DMS153 (cell line): ENCODE measurements at regions not wholly inside any gene's neighbourhood (a gene's known extent, or its start where the extent isn't known, plus 50 kb on each side); places are given as distances from the start of the nearest gene placed in this dataset.
"Not testable (repeated sequence)": the region's sequence is repeated elsewhere in the genome, so short reads cannot be mapped to it uniquely, and the experiment has no call there.

Experiments used
- DNase-seq: peaks from one replicate; lab custom pipeline; 2025; lab: John Stamatoyannopoulos, UW

DNA sequence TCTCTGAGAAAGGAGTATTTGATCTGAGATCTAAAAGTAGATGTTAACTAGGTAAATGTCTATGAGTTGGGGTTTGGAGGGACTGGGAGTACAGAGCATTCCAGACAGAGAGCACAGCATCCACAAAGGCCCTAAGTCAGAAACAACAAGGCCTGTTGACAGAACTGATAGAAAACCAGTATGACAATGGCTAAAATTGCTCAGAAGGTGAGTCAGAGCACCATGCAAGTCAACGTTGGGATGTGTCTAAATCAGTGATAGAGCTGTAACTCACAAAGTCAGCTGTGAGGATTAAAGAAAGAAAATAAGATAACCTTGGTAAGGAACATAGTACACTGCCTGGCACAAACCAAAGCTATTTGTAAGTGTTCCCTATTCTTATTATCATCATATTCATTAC, 124.0 kb downstream of the CETN3 start:
- DNase-seq = no peak

DNA sequence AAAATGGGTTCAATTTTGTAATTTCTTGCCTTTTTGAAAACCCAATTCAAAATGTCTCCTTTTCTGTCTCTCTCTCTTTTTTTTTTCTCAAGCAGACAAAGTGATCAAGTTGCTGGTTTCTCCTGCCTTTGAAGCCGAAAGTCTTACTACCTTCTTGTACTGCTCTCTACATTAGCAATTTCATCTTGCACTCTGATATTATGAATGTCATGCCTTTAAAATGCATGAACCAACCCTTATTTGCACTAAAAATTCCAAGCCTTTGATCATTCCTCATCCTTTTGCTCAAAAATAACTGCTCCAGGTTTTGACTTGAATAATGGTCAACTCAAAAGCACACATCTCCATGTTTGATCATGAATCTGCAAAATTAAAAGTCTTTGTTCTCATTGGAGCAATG, 125.2 kb downstream of the CETN3 start:
- DNase-seq = no peak

DNA sequence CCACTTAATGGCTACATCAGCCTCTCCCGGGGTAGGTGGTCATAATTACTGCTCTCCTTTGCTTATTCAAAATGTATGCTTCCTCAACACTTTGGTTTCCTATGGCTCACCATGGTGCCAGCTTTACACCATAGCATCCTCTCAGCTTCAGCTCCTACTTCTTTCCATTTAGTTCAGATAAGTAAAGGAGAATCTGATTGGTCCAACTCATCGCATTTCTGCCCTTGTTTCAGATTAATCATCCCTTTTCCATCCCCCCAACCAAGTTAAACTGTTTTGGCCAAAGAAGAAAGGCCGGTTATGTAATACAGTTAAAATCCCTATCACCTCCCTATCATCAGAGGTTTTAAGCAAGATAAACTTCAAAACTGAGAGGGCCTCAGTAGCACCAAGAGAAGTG, 130.5 kb downstream of the CETN3 start:
- no peak for DNase-seq

DNA sequence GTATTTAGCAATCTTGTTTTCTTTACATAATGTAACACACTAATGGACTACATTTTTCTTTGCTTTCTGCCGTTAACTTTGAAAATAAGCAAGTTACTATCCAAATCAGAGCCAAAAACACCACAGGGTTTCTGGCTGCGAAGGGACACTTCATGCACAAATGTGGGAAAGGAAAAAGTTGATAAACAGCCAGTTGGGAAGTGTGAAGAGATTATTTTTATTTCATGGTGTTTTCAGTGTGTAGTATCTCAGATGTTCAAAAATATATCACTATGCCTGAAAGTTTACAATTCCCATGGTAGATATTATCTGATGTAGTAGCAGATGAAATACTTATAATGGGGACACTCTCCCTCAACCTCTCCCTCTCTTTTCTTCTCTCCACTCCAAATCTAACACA, 135.3 kb downstream of the CETN3 start:
- DNase-seq = no peak

DNA sequence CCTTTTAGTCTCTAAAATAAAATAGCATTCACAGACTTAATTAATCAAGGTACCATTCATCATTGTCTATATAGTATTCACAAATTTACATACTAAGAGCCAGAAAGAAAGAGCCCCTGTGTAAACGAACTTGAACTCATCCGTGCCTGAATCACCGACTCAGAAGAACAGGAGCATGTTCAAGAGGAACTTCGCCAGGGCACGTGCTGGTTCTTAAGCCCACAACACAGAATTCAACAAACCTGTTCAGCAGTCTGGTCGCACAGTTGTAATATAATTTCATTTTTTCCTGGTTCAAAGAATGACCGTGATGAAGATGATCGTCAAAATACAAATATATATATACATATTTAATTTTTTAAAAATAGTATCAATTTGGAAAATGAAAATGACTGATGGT, 141.9 kb downstream of the CETN3 start:
- no peak for DNase-seq

DNA sequence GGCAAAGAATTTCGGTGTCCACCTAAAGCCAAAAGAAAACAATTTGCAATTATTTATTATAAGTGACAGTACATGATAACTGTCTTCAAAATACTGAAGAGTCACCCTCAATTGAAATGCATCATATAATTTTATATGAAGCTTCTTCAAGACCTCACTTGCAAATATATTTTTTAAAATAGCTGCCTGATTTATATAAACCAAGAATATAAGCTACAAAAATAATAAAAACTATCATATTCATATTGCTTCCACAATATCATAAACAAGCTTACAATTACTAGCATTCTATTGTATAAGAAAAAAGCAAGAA, 144.1 kb downstream of the CETN3 start:
- no peak for DNase-seq

DNA sequence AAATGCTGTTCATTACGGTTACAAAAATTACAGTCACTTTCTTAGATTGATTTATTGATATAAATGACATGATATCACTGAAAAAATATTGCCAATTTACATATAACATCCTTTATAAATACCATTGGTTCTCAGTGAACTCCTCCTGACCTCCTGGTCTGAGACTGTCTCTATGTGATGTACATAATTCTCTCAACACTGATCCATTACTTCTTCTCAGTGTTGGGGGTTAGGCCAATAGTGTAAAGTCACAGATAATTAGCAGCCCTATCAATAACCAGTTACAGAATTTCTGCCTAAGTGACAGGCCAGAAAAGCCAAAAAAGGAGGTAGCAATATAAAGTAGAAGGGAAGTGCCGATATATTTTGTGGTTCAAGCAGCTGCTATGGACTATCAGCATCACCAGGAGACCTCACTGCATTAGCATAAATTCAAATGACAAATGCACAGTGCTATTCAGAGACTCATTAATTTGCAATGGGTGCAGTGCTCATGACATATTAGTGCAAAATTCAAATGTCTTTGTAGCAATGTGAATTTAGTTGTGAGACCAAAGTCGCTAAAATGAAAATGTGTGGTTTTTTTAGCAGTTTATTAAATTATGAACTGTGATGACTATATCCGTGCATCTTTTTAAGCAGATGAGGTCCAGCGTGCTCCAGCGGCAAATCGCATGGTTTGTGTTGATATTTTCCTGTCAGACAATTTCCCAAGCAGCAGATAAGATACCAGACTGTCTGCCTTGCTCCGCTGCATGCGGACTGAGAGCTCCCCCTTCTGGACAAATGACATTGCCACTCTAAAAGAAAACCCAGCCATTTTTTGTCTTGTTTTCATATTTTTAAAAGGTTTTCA, 144.6 kb downstream of the CETN3 start:
- peak; percentile 28 for DNase-seq

DNA sequence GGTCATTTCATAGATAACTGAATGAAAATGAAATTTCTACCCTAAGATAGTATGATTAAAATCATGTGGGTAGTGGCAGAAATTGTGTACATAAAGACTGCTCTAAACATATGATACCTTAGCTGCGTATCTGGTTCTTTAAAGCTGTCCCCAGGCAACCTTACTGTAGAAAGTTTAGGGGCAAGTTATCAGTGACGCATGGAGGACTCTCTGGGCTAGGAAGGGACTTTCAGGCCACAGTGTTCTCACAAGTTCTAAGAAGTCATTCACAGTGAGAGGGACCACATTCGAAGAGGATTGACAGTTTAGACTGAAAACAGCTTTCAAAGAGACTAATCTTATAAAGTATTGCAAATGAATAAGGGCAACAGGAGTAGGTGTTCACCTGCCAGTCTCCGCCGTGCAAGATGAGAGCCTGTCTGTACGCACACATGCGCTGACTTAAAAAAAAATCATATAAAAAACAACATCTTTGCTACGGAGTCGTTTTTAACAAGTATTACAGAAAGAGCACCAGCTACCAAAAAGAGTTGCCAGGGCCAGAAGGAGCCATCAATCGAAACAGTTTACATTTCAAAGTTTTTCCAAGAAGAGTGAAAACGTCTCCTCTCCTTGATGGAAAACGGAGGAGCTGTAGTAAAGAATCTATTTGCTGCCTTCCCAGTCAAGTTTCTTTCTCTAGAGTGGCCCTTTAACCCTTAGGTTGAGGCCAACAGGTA, 146.3 kb downstream of the CETN3 start:
- no peak for DNase-seq

DNA sequence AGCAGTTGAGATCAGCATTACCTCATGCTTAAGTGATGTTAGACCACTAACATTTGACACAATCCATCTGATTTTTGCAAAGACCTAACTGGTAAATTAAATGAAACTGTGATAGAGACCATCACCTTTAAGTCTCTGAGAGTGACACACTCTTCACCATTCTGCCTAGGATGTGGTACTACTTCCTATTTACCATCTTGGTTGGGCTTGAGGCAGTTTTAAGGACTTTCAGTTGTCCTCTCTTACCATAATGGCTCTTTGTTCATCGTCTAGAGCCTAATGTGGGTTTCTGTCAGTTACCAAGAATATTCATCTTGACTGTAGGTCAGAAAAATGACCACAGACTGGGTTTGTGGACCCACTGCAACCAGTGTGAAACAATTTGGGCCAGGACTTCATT, 158.1 kb downstream of the CETN3 start:
- DNase-seq = no peak

DNA sequence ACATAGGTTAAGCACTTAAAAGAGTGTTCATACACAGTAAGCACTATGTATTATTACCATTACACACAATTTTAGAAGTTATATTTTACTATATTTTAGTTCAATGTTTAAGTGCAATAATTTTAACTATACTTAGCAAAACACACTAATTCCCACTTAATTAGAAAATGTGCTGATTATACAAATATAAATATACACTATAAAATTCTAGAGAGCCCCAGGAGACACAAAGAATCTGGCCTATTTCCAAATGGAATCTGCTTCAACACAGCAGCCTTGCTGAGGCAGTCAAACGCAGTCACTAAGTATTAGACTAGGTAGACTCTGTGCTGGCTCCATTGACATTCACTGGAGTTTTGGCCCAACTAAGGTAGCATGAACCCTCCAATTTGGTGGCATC, 160.9 kb downstream of the CETN3 start:
- no peak for DNase-seq

DNA sequence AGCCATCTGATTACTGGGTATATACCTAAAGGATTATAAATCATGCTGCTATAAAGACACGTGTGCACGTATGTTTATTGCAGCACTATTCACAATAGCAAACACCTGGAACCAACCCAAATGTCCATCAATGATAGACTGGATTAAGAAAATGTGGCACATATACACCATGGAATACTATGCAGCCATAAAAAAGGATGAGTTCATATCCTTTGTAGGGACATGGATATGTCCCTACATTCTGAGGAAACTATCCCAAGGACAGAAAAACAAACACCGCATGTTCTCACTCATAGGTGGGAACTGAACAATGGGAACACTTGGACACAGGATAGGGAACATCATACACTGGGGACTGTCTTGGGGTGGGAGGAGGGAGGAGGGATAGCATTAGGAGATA, 165.7 kb downstream of the CETN3 start:
- not testable (repeated sequence) for DNase-seq

DNA sequence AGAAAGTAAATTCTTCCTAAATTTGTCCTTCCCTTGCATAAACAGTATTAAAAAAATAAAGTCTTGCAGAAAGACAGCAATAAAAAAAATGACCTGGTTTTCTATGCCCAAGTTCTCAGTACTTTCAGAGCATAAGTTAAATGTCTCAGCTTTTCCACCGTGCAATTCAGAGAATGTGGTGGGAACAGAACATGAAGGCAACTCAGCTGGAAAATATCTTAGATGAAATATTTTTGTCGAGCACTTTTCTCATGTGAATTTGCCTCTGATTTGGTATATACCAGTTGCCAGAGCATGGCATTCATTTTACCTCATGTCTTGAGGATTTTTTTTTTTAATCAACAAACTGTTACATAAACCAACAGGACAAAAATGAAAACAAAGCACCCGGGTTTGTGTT, 176.1 kb downstream of the CETN3 start:
- DNase-seq = no peak

DNA sequence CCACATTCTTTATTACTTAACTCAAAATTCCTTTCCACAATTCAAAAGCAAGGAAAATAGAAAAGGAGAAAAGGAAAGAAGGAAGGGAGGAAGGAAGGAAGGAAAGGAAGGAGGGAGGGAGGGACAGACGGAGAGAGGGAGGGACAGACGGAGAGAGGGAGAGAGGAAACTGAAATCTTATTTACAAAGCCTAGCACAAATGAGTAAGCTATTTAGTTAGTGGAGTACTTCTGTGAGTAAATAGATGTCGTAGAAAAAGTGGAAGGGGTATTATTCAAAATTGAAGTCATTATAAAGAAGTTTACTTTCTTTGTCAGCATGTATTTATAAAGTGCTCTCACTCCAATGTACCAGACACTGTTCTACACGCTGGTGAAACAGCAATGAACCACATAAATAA, 177.9 kb downstream of the CETN3 start:
- DNase-seq = no peak

DNA sequence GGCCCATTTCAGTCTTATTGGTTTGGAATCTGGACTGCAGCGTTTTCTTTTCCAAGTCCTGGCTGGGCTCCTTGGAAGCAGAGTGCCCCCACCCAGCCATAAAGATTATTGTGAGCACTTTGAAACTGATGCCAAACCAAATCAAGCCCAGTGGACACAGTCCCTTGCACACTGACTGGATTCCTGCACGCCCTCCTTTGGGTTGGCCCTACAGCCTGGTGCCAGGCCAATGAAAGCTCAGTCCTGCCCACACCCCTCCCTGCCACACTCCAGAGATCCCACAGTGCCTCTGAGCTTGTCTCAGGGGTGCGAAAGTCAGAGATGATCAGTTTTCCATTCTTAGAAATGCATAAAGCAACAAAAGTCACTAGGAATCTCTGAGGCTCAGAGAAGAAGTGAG, 181.9 kb downstream of the CETN3 start:
- no peak for DNase-seq

DNA sequence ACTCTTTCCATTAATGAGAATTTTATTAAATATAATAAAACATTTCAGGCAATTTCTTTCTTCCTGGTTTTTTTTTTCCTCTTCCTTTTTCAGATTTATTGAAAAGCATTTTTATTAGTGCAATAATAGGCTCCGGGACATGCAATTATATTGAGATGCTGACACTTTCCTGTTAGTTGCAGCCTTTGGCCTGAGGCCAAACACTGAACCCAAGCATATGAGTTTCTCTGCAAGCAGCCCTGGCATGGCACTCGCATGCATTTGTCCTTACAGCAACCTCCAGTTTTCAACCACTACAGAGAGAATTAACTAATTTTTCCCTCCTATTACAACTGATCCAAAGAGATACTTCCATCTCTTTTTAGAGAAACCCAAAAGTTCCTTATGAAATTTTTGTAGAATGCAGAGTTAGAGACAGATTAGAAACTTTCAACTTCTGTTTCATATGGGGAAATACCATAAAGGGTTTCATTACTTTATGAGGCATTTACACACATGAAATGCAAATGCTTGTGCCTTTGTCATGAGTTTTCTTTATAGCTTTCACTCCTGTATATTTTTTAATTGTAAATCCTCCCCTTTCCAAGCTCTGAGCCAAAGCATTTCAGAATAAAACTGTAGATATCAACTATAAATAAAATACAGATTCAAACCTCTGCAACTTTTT, 183.0 kb downstream of the CETN3 start:
- no peak for DNase-seq

DNA sequence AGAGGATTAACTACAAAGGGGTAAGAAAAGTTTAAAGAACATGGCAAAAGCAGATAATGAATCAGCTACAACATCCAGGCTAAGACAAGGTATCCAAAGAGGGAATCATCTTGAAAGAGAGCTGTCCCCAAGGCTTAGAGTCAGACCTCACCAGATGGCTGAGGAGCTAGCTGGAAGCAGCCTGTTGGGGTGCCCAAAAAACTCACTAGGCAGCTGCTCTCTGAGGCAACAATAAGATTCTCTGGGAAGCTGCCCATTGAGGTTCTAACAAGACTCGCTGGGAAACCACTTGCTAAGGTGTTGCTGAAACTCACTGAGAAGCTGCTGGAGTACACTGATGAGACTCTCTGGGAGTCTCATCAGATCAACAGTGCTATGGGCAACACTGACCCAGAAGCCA, 185.2 kb downstream of the CETN3 start:
- no peak for DNase-seq

DNA sequence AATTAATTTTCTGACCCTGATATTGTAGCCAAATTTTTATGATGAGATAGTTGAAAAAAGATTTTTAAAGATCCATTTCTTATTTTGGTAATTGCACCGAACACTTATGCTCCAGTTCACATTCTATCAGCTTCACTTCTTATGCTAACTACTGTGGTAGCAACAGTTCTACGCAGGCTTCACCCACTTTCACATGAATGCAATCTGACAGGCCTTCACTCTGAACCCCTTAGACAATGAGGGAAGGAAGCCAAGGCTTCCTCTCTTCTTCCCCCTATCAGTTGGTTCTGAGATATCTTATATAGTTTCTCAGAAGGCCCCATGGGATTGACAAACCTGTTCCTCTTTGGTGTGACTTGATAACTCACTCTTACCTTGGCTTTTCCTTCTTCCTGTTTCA, 185.8 kb downstream of the CETN3 start:
- DNase-seq = no peak

DNA sequence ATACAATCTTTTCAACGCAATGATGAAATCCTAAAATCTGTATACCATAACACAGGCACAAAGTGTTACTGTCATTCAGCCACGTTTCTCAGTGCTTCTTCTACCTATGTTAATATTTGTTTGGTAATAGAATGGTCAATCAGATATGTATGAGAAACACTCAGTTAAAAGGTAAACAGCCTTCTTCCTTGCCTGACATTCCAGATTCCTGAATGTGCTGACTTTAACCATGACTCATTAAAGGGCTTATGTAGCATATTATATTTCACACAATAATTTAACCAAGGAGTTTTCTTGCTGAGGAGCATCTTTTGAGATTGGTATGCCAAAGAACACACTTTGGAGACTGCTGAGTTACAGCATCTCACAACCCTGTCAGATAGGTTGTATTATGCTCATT, 187.6 kb downstream of the CETN3 start:
- no peak for DNase-seq

DNA sequence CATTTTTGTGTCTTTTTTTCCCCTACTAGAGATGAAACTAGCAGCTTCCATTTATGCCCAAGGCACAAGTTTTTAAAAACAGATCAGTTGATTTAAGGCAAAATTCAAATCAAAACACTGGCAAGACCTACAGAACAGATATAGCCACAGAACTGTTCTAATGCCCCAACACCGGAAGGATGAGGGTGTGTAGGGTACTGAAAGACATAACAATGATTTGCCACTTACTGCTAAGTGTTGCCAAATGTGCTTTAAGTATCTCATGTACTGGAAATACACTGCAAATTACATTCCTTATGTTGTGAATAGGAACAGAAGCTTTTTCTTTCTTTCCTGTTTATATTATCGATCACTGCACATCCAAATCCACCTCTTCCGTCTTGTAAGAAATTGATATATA, 189.0 kb downstream of the CETN3 start:
- no peak for DNase-seq

DNA sequence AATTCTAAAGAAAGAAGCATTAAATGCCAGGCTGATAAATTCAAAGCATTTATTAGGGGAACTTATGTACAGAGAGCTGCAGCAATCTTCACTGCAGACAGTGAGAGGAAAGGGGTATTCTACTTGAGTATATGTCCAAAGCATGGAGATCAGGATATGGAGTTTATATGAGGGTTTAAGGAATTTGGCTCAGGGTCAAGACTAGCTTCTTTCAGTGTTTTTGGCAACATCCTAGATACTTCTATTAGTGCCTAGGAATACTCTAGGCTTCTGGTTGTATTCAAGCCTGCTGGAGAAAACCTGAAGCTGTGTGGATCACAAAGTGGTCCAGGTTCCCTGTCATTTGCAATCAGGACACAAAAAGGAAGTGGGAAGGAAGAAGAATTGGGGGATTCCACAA, 194.6 kb downstream of the CETN3 start:
- no peak for DNase-seq

DNA sequence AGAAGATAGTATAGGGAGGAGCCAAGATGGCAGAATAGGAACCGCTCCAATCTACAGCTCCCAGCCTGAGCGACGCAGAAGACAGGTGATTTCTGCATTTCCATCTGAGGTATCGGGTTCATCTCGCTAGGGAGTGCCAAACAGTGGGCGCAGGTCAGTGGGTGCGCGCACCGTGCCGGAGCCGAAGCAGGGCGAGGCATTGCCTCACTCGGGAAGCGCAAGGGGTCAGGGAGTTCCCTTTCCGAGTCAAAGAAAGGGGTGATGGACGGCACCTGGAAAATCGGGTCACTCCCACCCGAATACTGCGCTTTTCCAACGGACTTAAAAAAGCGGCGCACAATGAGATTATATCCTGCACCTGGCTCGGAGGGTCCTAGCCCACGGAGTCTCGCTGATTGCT, 201.2 kb downstream of the CETN3 start:
- not testable (repeated sequence) for DNase-seq

DNA sequence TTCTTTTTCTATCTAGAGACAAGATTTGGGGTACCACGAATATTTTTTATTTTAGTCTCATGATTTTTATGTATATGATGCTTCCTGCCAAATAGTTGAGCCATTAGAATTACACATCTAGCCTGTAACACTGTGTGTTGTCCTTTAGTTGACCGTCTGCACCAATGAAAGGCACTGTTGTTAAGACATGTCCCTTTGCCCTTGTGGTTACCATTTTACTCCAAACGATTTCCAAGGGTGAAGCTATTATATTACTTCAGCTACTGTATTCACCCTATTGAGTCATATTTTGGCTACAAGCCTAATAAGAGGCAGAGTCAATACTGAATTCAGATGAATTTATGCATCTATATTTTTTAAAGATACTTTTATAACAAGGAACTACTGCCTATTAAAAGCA, 207.6 kb downstream of the CETN3 start:
- no peak for DNase-seq

DNA sequence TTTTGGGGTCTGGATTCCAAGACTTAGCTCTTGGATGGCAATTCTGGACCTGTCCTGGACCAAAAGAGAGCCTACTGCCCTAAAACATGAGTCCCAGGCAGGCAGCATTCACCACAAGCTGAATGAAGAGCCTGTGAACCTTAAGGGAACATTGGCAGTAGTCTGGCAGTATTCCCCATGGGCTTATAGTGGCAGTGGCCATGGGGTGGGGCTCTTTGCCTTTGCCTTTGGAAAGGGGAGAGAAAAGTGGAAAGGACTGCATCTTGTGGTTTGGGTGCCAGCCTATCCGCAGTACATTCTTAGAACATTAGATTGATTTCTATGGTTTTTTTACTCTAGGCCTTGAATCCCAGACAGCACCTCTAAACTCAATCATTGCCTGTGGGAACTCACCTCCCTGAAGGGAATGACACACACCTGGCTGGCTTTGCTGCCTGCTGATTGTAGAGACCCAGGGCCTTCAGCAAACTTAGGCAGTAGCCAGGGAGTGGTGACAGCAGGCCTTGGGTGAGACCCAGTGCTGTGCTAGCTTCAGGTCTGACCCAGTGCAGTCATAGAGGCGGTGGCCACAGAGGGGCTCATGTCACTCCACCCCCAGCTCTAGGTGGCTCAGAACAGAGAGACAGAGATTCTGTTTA, 216.3 kb downstream of the CETN3 start:
- no peak for DNase-seq
